ENCODE measurements at regions not wholly inside any gene's neighbourhood (a gene's known extent, or its start where the extent isn't known, plus 50 kb on each side); places are given as distances from the start of the nearest gene placed in this dataset.

DNA sequence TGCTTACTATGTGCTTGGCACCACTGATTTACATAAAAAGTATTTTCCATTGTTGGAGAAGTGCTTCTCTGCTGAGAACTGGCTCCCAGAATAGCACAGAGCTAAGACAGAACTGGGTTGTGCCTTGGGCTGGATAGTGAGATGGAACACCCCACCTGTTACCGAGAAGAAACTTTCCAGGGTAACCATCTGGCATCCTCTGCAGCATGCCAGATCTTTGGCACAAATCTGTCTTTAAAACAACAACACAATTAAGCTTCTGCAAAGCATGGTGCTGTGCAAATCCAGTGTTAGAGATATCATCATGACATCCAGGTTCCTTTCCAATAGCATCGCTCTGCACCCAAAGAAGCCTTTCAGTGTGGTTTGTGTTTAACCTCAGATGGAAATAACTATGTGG, 202.5 kb upstream of the RFC3 start:
- ChIA-PET POLR2A (interaction anchor here (0.8 kb wide), 1 partner anchor 31 kb away, joined by 26 read pairs; no protein-coding TSS in a partner anchor), CTCF (no interaction called here)
- no peak for TF ChIP-seq CTCF (IDR thresholded peaks at IDR 0.05)
- TF ChIP-seq SIN3A (IDR thresholded peaks at IDR 0.05; ENCODE audit: borderline replicate concordance, insufficient read depth, low read depth, low read length): no peak
- TF ChIP-seq, protein P1, sequence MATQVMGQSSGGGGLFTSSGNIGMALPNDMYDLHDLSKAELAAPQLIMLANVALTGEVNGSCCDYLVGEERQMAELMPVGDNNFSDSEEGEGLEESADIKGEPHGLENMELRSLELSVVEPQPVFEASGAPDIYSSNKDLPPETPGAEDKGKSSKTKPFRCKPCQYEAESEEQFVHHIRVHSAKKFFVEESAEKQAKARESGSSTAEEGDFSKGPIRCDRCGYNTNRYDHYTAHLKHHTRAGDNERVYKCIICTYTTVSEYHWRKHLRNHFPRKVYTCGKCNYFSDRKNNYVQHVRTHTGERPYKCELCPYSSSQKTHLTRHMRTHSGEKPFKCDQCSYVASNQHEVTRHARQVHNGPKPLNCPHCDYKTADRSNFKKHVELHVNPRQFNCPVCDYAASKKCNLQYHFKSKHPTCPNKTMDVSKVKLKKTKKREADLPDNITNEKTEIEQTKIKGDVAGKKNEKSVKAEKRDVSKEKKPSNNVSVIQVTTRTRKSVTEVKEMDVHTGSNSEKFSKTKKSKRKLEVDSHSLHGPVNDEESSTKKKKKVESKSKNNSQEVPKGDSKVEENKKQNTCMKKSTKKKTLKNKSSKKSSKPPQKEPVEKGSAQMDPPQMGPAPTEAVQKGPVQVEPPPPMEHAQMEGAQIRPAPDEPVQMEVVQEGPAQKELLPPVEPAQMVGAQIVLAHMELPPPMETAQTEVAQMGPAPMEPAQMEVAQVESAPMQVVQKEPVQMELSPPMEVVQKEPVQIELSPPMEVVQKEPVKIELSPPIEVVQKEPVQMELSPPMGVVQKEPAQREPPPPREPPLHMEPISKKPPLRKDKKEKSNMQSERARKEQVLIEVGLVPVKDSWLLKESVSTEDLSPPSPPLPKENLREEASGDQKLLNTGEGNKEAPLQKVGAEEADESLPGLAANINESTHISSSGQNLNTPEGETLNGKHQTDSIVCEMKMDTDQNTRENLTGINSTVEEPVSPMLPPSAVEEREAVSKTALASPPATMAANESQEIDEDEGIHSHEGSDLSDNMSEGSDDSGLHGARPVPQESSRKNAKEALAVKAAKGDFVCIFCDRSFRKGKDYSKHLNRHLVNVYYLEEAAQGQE (IDR thresholded peaks at IDR 0.05; ENCODE audit: insufficient read depth in 1 of 2, low read depth in 2 of 2, low read length in 1 of 2): no peak
- TF ChIP-seq TCF7L2 (IDR thresholded peaks at IDR 0.05; ENCODE audit: low read depth, low read length): no peak
- TF ChIP-seq POLR2AphosphoS5 (IDR thresholded peaks at IDR 0.05; ENCODE audit: low read depth, low read length): no peak
- H3K27ac ChIP-seq (ENCODE audit: low read length): no peak overlapping the region
- no TSS peak for BruUV-seq (replicated peaks)
- no peaks in the 10 kb centered on the region for H3K36me3 ChIP-seq (ENCODE audit: control insufficient read depth, insufficient read depth, low read length)
- ATAC-seq: no peak
- intact Hi-C loops (cut with micrococcal nuclease; ENCODE audit: unreplicated experiment) (no loop called here), in situ Hi-C loops (cut with HindIII; ENCODE audit: low pct_unique_long_range_greater_than_20kb, low sequenced_read_pairs) (no loop called here)
- no peaks in the 10 kb centered on the region for H3K9me3 ChIP-seq (ENCODE audit: control insufficient read depth, insufficient read depth, low read depth, low read length)
- no peak overlapping the region for H3K4me3 ChIP-seq (ENCODE audit: low read depth in 2 of 2, low read length in 2 of 2)
- no peaks in the 10 kb centered on the region for H3K4me1 ChIP-seq (ENCODE audit: control insufficient read depth, insufficient read depth, low read length)
- no peaks in the 10 kb centered on the region for H3K27me3 ChIP-seq (ENCODE audit: control insufficient read depth, insufficient read depth, low read length)
- DNase-seq (ENCODE audit: low read depth, low spot score): no peak

- intact Hi-C loops (cut with micrococcal nuclease; ENCODE audit: unreplicated experiment) (no loop called here), in situ Hi-C loops (cut with HindIII; ENCODE audit: low pct_unique_long_range_greater_than_20kb, low sequenced_read_pairs) (no loop called here)
- Histone ChIP-seq H3K27me3 (ENCODE audit: control insufficient read depth, insufficient read depth, low read length) (no peaks in the 10 kb centered on the region), H3K36me3 (ENCODE audit: control insufficient read depth, insufficient read depth, low read length) (no peaks in the 10 kb centered on the region), H3K4me3 (ENCODE audit: low read depth in 2 of 2, low read length in 2 of 2) (no peak overlapping the region), H3K9me3 (ENCODE audit: control insufficient read depth, insufficient read depth, low read depth, low read length) (no peaks in the 10 kb centered on the region), H3K27ac (ENCODE audit: low read length) (no peak overlapping the region), H3K4me1 (ENCODE audit: control insufficient read depth, insufficient read depth, low read length) (no peaks in the 10 kb centered on the region)
- ChIA-PET CTCF (no interaction called here), POLR2A (interaction anchor here (0.8 kb wide), 1 partner anchor 30 kb away, joined by 26 read pairs; no protein-coding TSS in a partner anchor)
- TF ChIP-seq, protein P1 (IDR thresholded peaks at IDR 0.05; ENCODE audit: insufficient read depth in 1 of 2, low read depth in 2 of 2, low read length in 1 of 2): no peak
- ATAC-seq (no peak), DNase-seq (ENCODE audit: low read depth, low spot score) (no peak)
- no TSS peak for BruUV-seq (replicated peaks)
These were observed 201.8 kb upstream of the RFC3 start for GRCh38 chr13:33616130-33616529.

All from Panc1 (cell line).